Right cardiac atrium (tissue), 5 donors: ENCODE measurements at regions not wholly inside any gene's neighbourhood (a gene's known extent, or its start where the extent isn't known, plus 50 kb on each side); places are given as distances from the start of the nearest gene placed in this dataset.
"Not testable (repeated sequence)": the region's sequence is repeated elsewhere in the genome, so short reads cannot be mapped to it uniquely, and the experiment has no call there.

Experiments
- ATAC-seq, 2 donors: fragments of 200-7000 bp; cut with Tn5 transposase; one replicate each; pipeline versions ENCODE4 v1.8.0 to v1.9.1; 2020; ENCODE audit warnings: moderate library complexity in 2 of 2, mild to moderate bottlenecking in 1 of 2
- DNase-seq, 3 donors: peaks; one replicate each; pipeline ENCODE4 v3.0.0-alpha.2; 2020
- H3K27ac ChIP-seq: one replicate; pipeline ENCODE4 v1.5.1; 2013; ENCODE audit warnings: mild to moderate bottlenecking, low read length, control low read depth, moderate library complexity
- H3K27me3 ChIP-seq: one replicate; pipeline ENCODE4 v1.6.1; 2013; ENCODE audit not compliant: control insufficient read depth, insufficient read depth
- H3K4me1 ChIP-seq: one replicate; pipeline ENCODE4 v1.6.1; 2013; ENCODE audit warnings: low read length; ENCODE audit not compliant: control insufficient read depth, insufficient read depth
- H3K4me3 ChIP-seq: one replicate; pipeline ENCODE4 v1.5.1; 2013; ENCODE audit warnings: low read length, control low read depth
- H3K9me3 ChIP-seq: one replicate; pipeline ENCODE4 v1.6.1; 2013; ENCODE audit warnings: low read length; ENCODE audit not compliant: control insufficient read depth
- WGBS: extraction: QIAGEN DNeasy Blood & Tissue Kit; methylation state at CpG from one replicate; pipeline ENCODE4 v1.1.7; 2013; 5-methylcytosine and 5-hydroxymethylcytosine counted together
- intact Hi-C, 4 donors: fragments of 100-400 bp; cut with DNase I; formaldehyde crosslinking; loops; one replicate each; pipeline versions ENCODE4 v1.11.0 to v1.14.0; 2022 to 2023
- donor health status: healthy with polysubstance abuse.
- donor health status: DM: no; HTN: yes; CAD: no.
- donor health status: DM: no; HTN: no; CAD: no.
- donor health status: DM: no; HTN: yes; CAD: no; lungs with severe emphysema.
- donor health status: DM: yes; HTN: yes; CAD: no.

GRCh38 chr14:35174342-35174741 is 52.0 kb downstream of the PRORP start:
- DNase-seq (no peak), ATAC-seq (no peak)
- Histone ChIP-seq H3K4me1 (no peaks in the 10 kb centered on the region), H3K27me3 (no peaks in the 10 kb centered on the region), H3K9me3 (no peaks in the 10 kb centered on the region), H3K4me3 (no peak overlapping the region), H3K27ac (no peak overlapping the region)
- intact Hi-C loops: no loop called here
- 94% methylated on average over 3 of the region's 3 CpGs for WGBS

- Histone ChIP-seq H3K9me3 (no peaks in the 10 kb centered on the region), H3K4me1 (no peaks in the 10 kb centered on the region), H3K4me3 (no peak overlapping the region), H3K27me3 (no peaks in the 10 kb centered on the region), H3K27ac (no peak overlapping the region)
- intact Hi-C loops: no loop called here
- ATAC-seq: no peak
- DNase-seq: no peak
- 74% methylated on average over 7 of the region's 7 CpGs for WGBS
Measured at GRCh38 chr14:35180179-35180578, 57.8 kb downstream of the PRORP start.

GRCh38 chr14:35184891-35185290 is 62.5 kb downstream of the PRORP start:
- H3K4me1 ChIP-seq, H3K27me3 ChIP-seq, H3K4me3 ChIP-seq, H3K9me3 ChIP-seq, DNase-seq, H3K27ac ChIP-seq, ATAC-seq, intact Hi-C loops: not testable (repeated sequence)

GRCh38 chr14:35189422-35189821 is 67.1 kb downstream of the PRORP start:
- ATAC-seq (no peak), DNase-seq (no peak)
- intact Hi-C loops: no loop called here
- Histone ChIP-seq H3K27ac (no peak overlapping the region), H3K9me3 (no peaks in the 10 kb centered on the region), H3K4me3 (no peak overlapping the region), H3K4me1 (no peaks in the 10 kb centered on the region), H3K27me3 (no peaks in the 10 kb centered on the region)
- 96% methylated on average over 1 of the region's 1 CpG for WGBS

- H3K27me3 ChIP-seq: no peaks in the 10 kb centered on the region
- H3K9me3 ChIP-seq: no peaks in the 10 kb centered on the region
- intact Hi-C loops: no loop called here
- DNase-seq: no peak
- H3K27ac ChIP-seq: no peak overlapping the region
- H3K4me3 ChIP-seq: no peak overlapping the region
- ATAC-seq: no peak
- H3K4me1 ChIP-seq: no peaks in the 10 kb centered on the region
Measured at GRCh38 chr14:35193161-35193560, 70.8 kb downstream of the PRORP start.

- intact Hi-C loops, H3K4me1 ChIP-seq, H3K27ac ChIP-seq, DNase-seq, ATAC-seq, H3K4me3 ChIP-seq, H3K27me3 ChIP-seq, H3K9me3 ChIP-seq: not testable (repeated sequence)
- WGBS: 94% methylated on average over 1 of the region's 1 CpG
Measured at GRCh38 chr14:35194183-35194582, 71.8 kb downstream of the PRORP start.

- Histone ChIP-seq H3K9me3 (no peaks in the 10 kb centered on the region), H3K27me3 (no peaks in the 10 kb centered on the region), H3K4me3 (no peak overlapping the region), H3K27ac (no peak overlapping the region), H3K4me1 (no peaks in the 10 kb centered on the region)
- 28% methylated on average over 1 of the region's 1 CpG for WGBS
- intact Hi-C loops: no loop called here
- DNase-seq (no peak), ATAC-seq (no peak)
Measured at GRCh38 chr14:35196571-35196970, 74.2 kb downstream of the PRORP start.

- no peaks in the 10 kb centered on the region for H3K9me3 ChIP-seq
- peak in 1 of 2 donors; percentile 37 for ATAC-seq
- DNase-seq: no peak
Measured at GRCh38 chr14:35197015-35197414, 74.7 kb downstream of the PRORP start.

GRCh38 chr14:35201066-35201465 is 78.7 kb downstream of the PRORP start:
- DNase-seq (no peak), ATAC-seq (no peak)
- Histone ChIP-seq H3K27ac (no peak overlapping the region), H3K4me3 (no peak overlapping the region), H3K4me1 (no peaks in the 10 kb centered on the region), H3K27me3 (no peaks in the 10 kb centered on the region), H3K9me3 (no peaks in the 10 kb centered on the region)
- WGBS: 83% methylated on average over 3 of the region's 3 CpGs
- intact Hi-C loops: no loop called here

More at GRCh38 chr14:35197015-35197414, 74.7 kb downstream of the PRORP start:
- 27% methylated on average over 1 of the region's 1 CpG for WGBS
- Histone ChIP-seq H3K27me3 (no peaks in the 10 kb centered on the region), H3K4me1 (no peaks in the 10 kb centered on the region), H3K4me3 (no peak overlapping the region), H3K27ac (no peak overlapping the region)
- intact Hi-C loops: no loop called here

- Histone ChIP-seq H3K27ac (no peak overlapping the region), H3K27me3 (no peaks in the 10 kb centered on the region), H3K9me3 (no peaks in the 10 kb centered on the region), H3K4me3 (no peak overlapping the region), H3K4me1 (no peaks in the 10 kb centered on the region)
- DNase-seq: no peak
- no peak for ATAC-seq
- 99% methylated on average over 3 of the region's 3 CpGs for WGBS
- intact Hi-C loops: no loop called here
Measured at GRCh38 chr14:35202195-35202594, 79.8 kb downstream of the PRORP start.

GRCh38 chr14:35205737-35206136 is 83.4 kb downstream of the PRORP start:
- H3K4me3 ChIP-seq: no peak overlapping the region
- DNase-seq (no peak), ATAC-seq (no peak)
- H3K27me3 ChIP-seq: no peaks in the 10 kb centered on the region
- no peaks in the 10 kb centered on the region for H3K4me1 ChIP-seq
- H3K27ac ChIP-seq: no peak overlapping the region
- H3K9me3 ChIP-seq: no peaks in the 10 kb centered on the region
- intact Hi-C loops: no loop called here
- WGBS: 72% methylated on average over 2 of the region's 2 CpGs

- no peak for ATAC-seq
- H3K27ac ChIP-seq: no peak overlapping the region
- no peaks in the 10 kb centered on the region for H3K9me3 ChIP-seq
- WGBS: 92% methylated on average over 2 of the region's 2 CpGs
- DNase-seq: no peak
- H3K4me1 ChIP-seq: no peaks in the 10 kb centered on the region
- H3K27me3 ChIP-seq: no peaks in the 10 kb centered on the region
- intact Hi-C loops: loop anchor here in 2 of 4 donors (5.0 to 10.0 kb wide), 2 partner anchors 204 to 206 kb away; no protein-coding TSS in a partner anchor
- H3K4me3 ChIP-seq: no peak overlapping the region
Measured at GRCh38 chr14:35211067-35211466, 81.1 kb upstream of the PSMA6 start.
